A673 (cell line): ENCODE measurements at regions not wholly inside any gene's neighbourhood (a gene's known extent, or its start where the extent isn't known, plus 50 kb on each side); places are given as distances from the start of the nearest gene placed in this dataset.
"Not testable (repeated sequence)": the region's sequence is repeated elsewhere in the genome, so short reads cannot be mapped to it uniquely, and the experiment has no call there.

Source experiments
- EZH2 ChIP-seq: fragments of 200-600 bp; sonication (generic); IDR thresholded peaks from 2 replicates; pipeline ENCODE4 v1.6.1; 2017; ENCODE audit warnings: borderline replicate concordance, low read depth, mild to moderate bottlenecking, mixed read lengths, antibody characterized with exemption, low read length; ENCODE audit not compliant: poor library complexity, severe bottlenecking
- TF ChIP-seq, protein P1 (sequence below): fragments of 300-800, 200-600 bp; sonication (generic); conservative IDR thresholded peaks from 2 replicates; pipeline ENCODE4 v1.5.1; 2017; ENCODE audit warnings: low read depth, mild to moderate bottlenecking, antibody characterized with exemption, low read length, moderate library complexity, mixed read lengths

GRCh38 chr7:57776136-57776856, 326.3 kb downstream of the ZNF716 start:
- TF ChIP-seq, protein P1, sequence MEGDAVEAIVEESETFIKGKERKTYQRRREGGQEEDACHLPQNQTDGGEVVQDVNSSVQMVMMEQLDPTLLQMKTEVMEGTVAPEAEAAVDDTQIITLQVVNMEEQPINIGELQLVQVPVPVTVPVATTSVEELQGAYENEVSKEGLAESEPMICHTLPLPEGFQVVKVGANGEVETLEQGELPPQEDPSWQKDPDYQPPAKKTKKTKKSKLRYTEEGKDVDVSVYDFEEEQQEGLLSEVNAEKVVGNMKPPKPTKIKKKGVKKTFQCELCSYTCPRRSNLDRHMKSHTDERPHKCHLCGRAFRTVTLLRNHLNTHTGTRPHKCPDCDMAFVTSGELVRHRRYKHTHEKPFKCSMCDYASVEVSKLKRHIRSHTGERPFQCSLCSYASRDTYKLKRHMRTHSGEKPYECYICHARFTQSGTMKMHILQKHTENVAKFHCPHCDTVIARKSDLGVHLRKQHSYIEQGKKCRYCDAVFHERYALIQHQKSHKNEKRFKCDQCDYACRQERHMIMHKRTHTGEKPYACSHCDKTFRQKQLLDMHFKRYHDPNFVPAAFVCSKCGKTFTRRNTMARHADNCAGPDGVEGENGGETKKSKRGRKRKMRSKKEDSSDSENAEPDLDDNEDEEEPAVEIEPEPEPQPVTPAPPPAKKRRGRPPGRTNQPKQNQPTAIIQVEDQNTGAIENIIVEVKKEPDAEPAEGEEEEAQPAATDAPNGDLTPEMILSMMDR = not testable (repeated sequence)
- TF ChIP-seq EZH2 = not testable (repeated sequence)
